ENCODE measurements at regions not wholly inside any gene's neighbourhood (a gene's known extent, or its start where the extent isn't known, plus 50 kb on each side); places are given as distances from the start of the nearest gene placed in this dataset.

- TF ChIP-seq CTCF (conservative IDR thresholded peaks at IDR 0.05; ENCODE audit: low read depth, low read length) (no peak), POLR2A (IDR thresholded peaks at IDR 0.05; ENCODE audit: low read depth, low read length) (no peak), CEBPB (IDR thresholded peaks at IDR 0.05; ENCODE audit: low read depth, low read length) (no peak), MAFK (IDR thresholded peaks at IDR 0.05; ENCODE audit: low read depth, low read length) (no peak), RFX5 (IDR thresholded peaks at IDR 0.05; ENCODE audit: low read depth, low read length) (no peak), SMC3 (IDR thresholded peaks at IDR 0.05; ENCODE audit: low read depth, low read length) (no peak), BHLHE40 (IDR thresholded peaks at IDR 0.05; ENCODE audit: low read depth, low read length) (no peak), MXI1 (IDR thresholded peaks at IDR 0.05; ENCODE audit: borderline replicate concordance, low read depth, low read length) (no peak), RAD21 (IDR thresholded peaks at IDR 0.05; ENCODE audit: low read length) (no peak), FOS (IDR thresholded peaks at IDR 0.05; ENCODE audit: low read depth, low read length) (no peak), NFE2L2 (IDR thresholded peaks at IDR 0.05; ENCODE audit: low read depth, low read length) (no peak)
- TF ChIP-seq, protein P1, sequence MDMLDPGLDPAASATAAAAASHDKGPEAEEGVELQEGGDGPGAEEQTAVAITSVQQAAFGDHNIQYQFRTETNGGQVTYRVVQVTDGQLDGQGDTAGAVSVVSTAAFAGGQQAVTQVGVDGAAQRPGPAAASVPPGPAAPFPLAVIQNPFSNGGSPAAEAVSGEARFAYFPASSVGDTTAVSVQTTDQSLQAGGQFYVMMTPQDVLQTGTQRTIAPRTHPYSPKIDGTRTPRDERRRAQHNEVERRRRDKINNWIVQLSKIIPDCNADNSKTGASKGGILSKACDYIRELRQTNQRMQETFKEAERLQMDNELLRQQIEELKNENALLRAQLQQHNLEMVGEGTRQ (IDR thresholded peaks at IDR 0.05; ENCODE audit: low read depth, low read length), result no peak
These were observed 645.8 kb upstream of the NDST4 start for GRCh38 chr4:115759231-115759630.

Measured in IMR-90 (cell line).